Nucleus accumbens (tissue), 56 donors: ENCODE measurements at regions not wholly inside any gene's neighbourhood (a gene's known extent, or its start where the extent isn't known, plus 50 kb on each side); places are given as distances from the start of the nearest gene placed in this dataset.
"Not testable (repeated sequence)": the region's sequence is repeated elsewhere in the genome, so short reads cannot be mapped to it uniquely, and the experiment has no call there.

Source experiments
- DNase-seq, 56 donors: peaks; one replicate each; lab custom pipeline; 2025; lab: John Stamatoyannopoulos, UW

- no peak for DNase-seq
These were observed 181.7 kb upstream of the FAR2 start for GRCh38 chr12:28967426-28967825.

GRCh38 chr12:28973491-28973890, 175.6 kb upstream of the FAR2 start:
- DNase-seq: no peak

- DNase-seq: no peak
These were observed 174.9 kb upstream of the FAR2 start for GRCh38 chr12:28974166-28974565.

GRCh38 chr12:28974883-28975282, 174.2 kb upstream of the FAR2 start:
- no peak for DNase-seq

- DNase-seq: no peak
These were observed 173.3 kb upstream of the FAR2 start for GRCh38 chr12:28975564-28976340.

GRCh38 chr12:28980436-28980835, 168.6 kb upstream of the FAR2 start:
- no peak for DNase-seq

- no peak for DNase-seq
These were observed 161.3 kb upstream of the FAR2 start for GRCh38 chr12:28987538-28988324.

- DNase-seq: no peak
These were observed 160.8 kb upstream of the FAR2 start for GRCh38 chr12:28988325-28988704.

GRCh38 chr12:28991626-28992025, 157.5 kb upstream of the FAR2 start:
- no peak for DNase-seq

- DNase-seq: no peak
These were observed 155.4 kb upstream of the FAR2 start for GRCh38 chr12:28993720-28994119.

- DNase-seq: no peak
These were observed 154.8 kb upstream of the FAR2 start for GRCh38 chr12:28994179-28994715.

- no peak for DNase-seq
These were observed 152.4 kb upstream of the FAR2 start for GRCh38 chr12:28996688-28997087.

- peak in 11 of 56 donors; percentile 0 to 47 (median 6) for DNase-seq
These were observed 150.4 kb upstream of the FAR2 start for GRCh38 chr12:28998662-28999120.

- DNase-seq: no peak
These were observed 144.8 kb upstream of the FAR2 start for GRCh38 chr12:29004066-29004935.

GRCh38 chr12:29004936-29005304, 144.2 kb upstream of the FAR2 start:
- no peak for DNase-seq

- no peak for DNase-seq
These were observed 140.3 kb upstream of the FAR2 start for GRCh38 chr12:29008786-29009185.

GRCh38 chr12:29012673-29013072, 136.4 kb upstream of the FAR2 start:
- no peak for DNase-seq

- not testable (repeated sequence) for DNase-seq
These were observed 131.5 kb upstream of the FAR2 start for GRCh38 chr12:29017532-29017931.

GRCh38 chr12:29023436-29024076, 125.5 kb upstream of the FAR2 start:
- DNase-seq: no peak

- no peak for DNase-seq
These were observed 125.0 kb upstream of the FAR2 start for GRCh38 chr12:29024117-29024516.
